ENCODE measurements at regions not wholly inside any gene's neighbourhood (a gene's known extent, or its start where the extent isn't known, plus 50 kb on each side); places are given as distances from the start of the nearest gene placed in this dataset.

- no peaks in the 10 kb centered on the region for H3K27me3 Mint-ChIP-seq
These were observed 269.9 kb downstream of the SEC23IP start for GRCh38 chr10:120162471-120162870.

GRCh38 chr10:120172356-120172755 is 279.8 kb downstream of the SEC23IP start:
- Mint-ChIP-seq H3K27me3 (peaks cover 3% of the 10 kb centered on the region), H3K9me3 (ENCODE audit: low read depth) (no peaks in the 10 kb centered on the region), H3K4me1 (ENCODE audit: low read depth) (no peaks in the 10 kb centered on the region), H3K36me3 (ENCODE audit: insufficient read depth) (no peaks in the 10 kb centered on the region), H3K4me3 (ENCODE audit: low read depth) (no peak overlapping the region), H3K27ac (no peak overlapping the region)
- no peak for DNase-seq (ENCODE audit: low spot score, unreplicated experiment)
- TF ChIP-seq, protein P1, sequence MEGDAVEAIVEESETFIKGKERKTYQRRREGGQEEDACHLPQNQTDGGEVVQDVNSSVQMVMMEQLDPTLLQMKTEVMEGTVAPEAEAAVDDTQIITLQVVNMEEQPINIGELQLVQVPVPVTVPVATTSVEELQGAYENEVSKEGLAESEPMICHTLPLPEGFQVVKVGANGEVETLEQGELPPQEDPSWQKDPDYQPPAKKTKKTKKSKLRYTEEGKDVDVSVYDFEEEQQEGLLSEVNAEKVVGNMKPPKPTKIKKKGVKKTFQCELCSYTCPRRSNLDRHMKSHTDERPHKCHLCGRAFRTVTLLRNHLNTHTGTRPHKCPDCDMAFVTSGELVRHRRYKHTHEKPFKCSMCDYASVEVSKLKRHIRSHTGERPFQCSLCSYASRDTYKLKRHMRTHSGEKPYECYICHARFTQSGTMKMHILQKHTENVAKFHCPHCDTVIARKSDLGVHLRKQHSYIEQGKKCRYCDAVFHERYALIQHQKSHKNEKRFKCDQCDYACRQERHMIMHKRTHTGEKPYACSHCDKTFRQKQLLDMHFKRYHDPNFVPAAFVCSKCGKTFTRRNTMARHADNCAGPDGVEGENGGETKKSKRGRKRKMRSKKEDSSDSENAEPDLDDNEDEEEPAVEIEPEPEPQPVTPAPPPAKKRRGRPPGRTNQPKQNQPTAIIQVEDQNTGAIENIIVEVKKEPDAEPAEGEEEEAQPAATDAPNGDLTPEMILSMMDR (IDR thresholded peaks at IDR 0.05; ENCODE audit: unreplicated experiment) = no peak

More at GRCh38 chr10:120162471-120162870, 269.9 kb downstream of the SEC23IP start:
- no peaks in the 10 kb centered on the region for H3K36me3 Mint-ChIP-seq (ENCODE audit: insufficient read depth)
- H3K27ac Mint-ChIP-seq = no peak overlapping the region
- H3K9me3 Mint-ChIP-seq (ENCODE audit: low read depth) = peaks cover 16% of the 10 kb centered on the region
- no peak for DNase-seq (ENCODE audit: low spot score, unreplicated experiment)
- TF ChIP-seq, protein P1 (IDR thresholded peaks at IDR 0.05; ENCODE audit: unreplicated experiment) = no peak
- H3K4me3 Mint-ChIP-seq (ENCODE audit: low read depth) = no peak overlapping the region
- no peaks in the 10 kb centered on the region for H3K4me1 Mint-ChIP-seq (ENCODE audit: low read depth)

- Mint-ChIP-seq H3K9me3 (ENCODE audit: low read depth) (no peaks in the 10 kb centered on the region), H3K4me3 (ENCODE audit: low read depth) (no peak overlapping the region), H3K36me3 (ENCODE audit: insufficient read depth) (no peaks in the 10 kb centered on the region), H3K4me1 (ENCODE audit: low read depth) (no peaks in the 10 kb centered on the region), H3K27ac (no peak overlapping the region), H3K27me3 (peaks cover 3% of the 10 kb centered on the region)
- TF ChIP-seq, protein P1 (IDR thresholded peaks at IDR 0.05; ENCODE audit: unreplicated experiment) = no peak
- DNase-seq (ENCODE audit: low spot score, unreplicated experiment) = no peak
These were observed 282.0 kb downstream of the SEC23IP start for GRCh38 chr10:120174491-120174890.

GRCh38 chr10:120177330-120177729 is 279.7 kb upstream of the PLPP4 start:
- H3K4me3 Mint-ChIP-seq (ENCODE audit: low read depth) = no peak overlapping the region
- H3K4me1 Mint-ChIP-seq (ENCODE audit: low read depth) = no peaks in the 10 kb centered on the region
- H3K9me3 Mint-ChIP-seq (ENCODE audit: low read depth) = no peaks in the 10 kb centered on the region
- DNase-seq (ENCODE audit: low spot score, unreplicated experiment) = no peak
- H3K27ac Mint-ChIP-seq = no peak overlapping the region
- H3K36me3 Mint-ChIP-seq (ENCODE audit: insufficient read depth) = no peaks in the 10 kb centered on the region
- H3K27me3 Mint-ChIP-seq = peaks cover 3% of the 10 kb centered on the region
- TF ChIP-seq, protein P1 (IDR thresholded peaks at IDR 0.05; ENCODE audit: unreplicated experiment) = no peak

DNA sequence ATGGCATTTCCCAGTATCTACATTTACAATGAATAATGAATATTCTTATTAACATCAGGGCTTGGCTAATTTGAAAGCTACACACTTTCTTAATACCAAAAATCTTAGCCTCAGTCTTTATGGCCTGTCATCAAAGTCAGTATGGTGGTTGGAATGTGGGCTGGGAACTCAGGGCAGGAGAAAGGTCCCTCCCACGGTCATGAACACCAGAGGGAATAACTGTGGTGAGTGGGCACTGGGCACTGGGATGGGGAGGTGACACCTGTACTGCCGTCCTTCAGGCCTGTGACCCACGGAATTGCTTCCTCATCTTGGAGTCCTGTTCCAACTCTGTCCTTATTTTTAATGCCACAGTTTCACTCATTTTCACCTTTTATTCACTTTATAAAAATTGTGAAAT is 276.9 kb upstream of the PLPP4 start:
- Mint-ChIP-seq H3K27me3 (peaks cover 8% of the 10 kb centered on the region), H3K9me3 (ENCODE audit: low read depth) (no peaks in the 10 kb centered on the region), H3K27ac (no peak overlapping the region), H3K4me3 (ENCODE audit: low read depth) (no peak overlapping the region), H3K4me1 (ENCODE audit: low read depth) (no peaks in the 10 kb centered on the region), H3K36me3 (ENCODE audit: insufficient read depth) (no peaks in the 10 kb centered on the region)
- TF ChIP-seq, protein P1 (IDR thresholded peaks at IDR 0.05; ENCODE audit: unreplicated experiment) = no peak
- DNase-seq (ENCODE audit: low spot score, unreplicated experiment) = no peak

All from progenitor cell of endocrine pancreas (in vitro differentiated cells).